ENCODE measurements at regions not wholly inside any gene's neighbourhood (a gene's known extent, or its start where the extent isn't known, plus 50 kb on each side); places are given as distances from the start of the nearest gene placed in this dataset.

DNA sequence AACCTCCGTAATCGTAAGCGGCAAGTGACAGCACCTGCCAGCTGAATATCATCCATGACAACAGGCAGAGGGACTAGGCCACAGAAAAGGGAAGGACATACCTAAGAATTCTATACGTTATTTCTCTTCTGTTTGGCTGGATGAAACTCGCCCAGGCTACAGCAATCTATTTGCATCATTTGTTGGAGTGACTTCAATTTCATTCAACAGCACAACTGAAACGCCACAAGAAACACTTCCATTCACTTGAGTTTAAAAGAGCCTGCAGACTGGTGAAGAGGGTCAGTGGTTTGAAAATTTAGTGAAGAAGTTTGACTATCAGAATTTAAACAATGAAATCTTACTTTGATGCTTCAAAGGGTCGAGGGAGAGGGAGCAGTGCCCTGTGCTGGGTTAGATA, 378.7 kb downstream of the LMO4 start:
- DNase-seq (ENCODE audit: insufficient read length, low spot score) (no peak), FAIRE-seq (no peak)
- no peak for TF ChIP-seq POU2F2 (IDR thresholded peaks at IDR 0.05; ENCODE audit: low read depth, low read length)
- TF ChIP-seq POLR2A (IDR thresholded peaks at IDR 0.05; ENCODE audit: low read depth, low read length) = no peak
- TF ChIP-seq POLR2AphosphoS5 (IDR thresholded peaks at IDR 0.05; ENCODE audit: low read depth, low read length) = no peak
- TF ChIP-seq SPI1 (IDR thresholded peaks at IDR 0.05; ENCODE audit: low read depth, low read length) = no peak
- TF ChIP-seq TAF1 (IDR thresholded peaks at IDR 0.05; ENCODE audit: low read depth, low read length) = no peak
- no peak for TF ChIP-seq PAX5 (IDR thresholded peaks at IDR 0.05; ENCODE audit: insufficient read depth, low read length, severe bottlenecking)

GRCh38 chr1:87712261-87713010, 383.8 kb downstream of the LMO4 start:
- DNase-seq (ENCODE audit: insufficient read length, low spot score) = no peak
- FAIRE-seq = no peak
- no peak for TF ChIP-seq SPI1 (IDR thresholded peaks at IDR 0.05; ENCODE audit: low read depth, low read length)
- TF ChIP-seq POU2F2 (IDR thresholded peaks at IDR 0.05; ENCODE audit: low read depth, low read length) = no peak
- TF ChIP-seq TAF1 (IDR thresholded peaks at IDR 0.05; ENCODE audit: low read depth, low read length) = no peak
- TF ChIP-seq PAX5 (IDR thresholded peaks at IDR 0.05; ENCODE audit: insufficient read depth, low read length, severe bottlenecking) = no peak
- TF ChIP-seq POLR2AphosphoS5 (IDR thresholded peaks at IDR 0.05; ENCODE audit: low read depth, low read length) = no peak
- TF ChIP-seq POLR2A (IDR thresholded peaks at IDR 0.05; ENCODE audit: low read depth, low read length) = no peak

DNA sequence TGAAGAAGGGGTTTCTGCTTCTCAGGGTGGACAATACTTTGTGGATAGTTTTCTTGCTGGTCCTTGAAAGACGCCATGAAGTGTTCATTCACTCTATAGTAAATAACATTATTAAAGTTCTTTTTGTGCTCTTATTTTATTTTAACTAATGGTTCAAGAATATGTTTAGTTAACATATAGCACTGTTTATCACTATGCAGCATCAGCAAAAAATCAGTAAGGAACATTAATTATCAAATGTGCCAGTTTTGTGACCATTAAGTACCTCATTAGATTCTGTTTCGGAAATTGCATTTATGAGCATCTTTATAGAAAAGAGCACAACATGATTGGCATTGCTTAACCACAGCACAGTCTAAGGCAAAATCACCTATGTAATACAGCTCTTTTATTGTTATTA, 385.6 kb downstream of the LMO4 start:
- TF ChIP-seq POU2F2 (IDR thresholded peaks at IDR 0.05; ENCODE audit: low read depth, low read length) (no peak), SPI1 (IDR thresholded peaks at IDR 0.05; ENCODE audit: low read depth, low read length) (no peak), POLR2A (IDR thresholded peaks at IDR 0.05; ENCODE audit: low read depth, low read length) (no peak), PAX5 (IDR thresholded peaks at IDR 0.05; ENCODE audit: insufficient read depth, low read length, severe bottlenecking) (no peak), TAF1 (IDR thresholded peaks at IDR 0.05; ENCODE audit: low read depth, low read length) (no peak), POLR2AphosphoS5 (IDR thresholded peaks at IDR 0.05; ENCODE audit: low read depth, low read length) (no peak)
- no peak for DNase-seq (ENCODE audit: insufficient read length, low spot score)
- no peak for FAIRE-seq

- FAIRE-seq = no peak
- DNase-seq (ENCODE audit: insufficient read length, low spot score) = no peak
These were observed 386.4 kb downstream of the LMO4 start for GRCh38 chr1:87715052-87715451.

GRCh38 chr1:87715471-87715870, 386.8 kb downstream of the LMO4 start:
- FAIRE-seq (no peak), DNase-seq (ENCODE audit: insufficient read length, low spot score) (no peak)
- TF ChIP-seq POU2F2 (IDR thresholded peaks at IDR 0.05; ENCODE audit: low read depth, low read length) = no peak
- TF ChIP-seq SPI1 (IDR thresholded peaks at IDR 0.05; ENCODE audit: low read depth, low read length) = no peak
- no peak for TF ChIP-seq PAX5 (IDR thresholded peaks at IDR 0.05; ENCODE audit: insufficient read depth, low read length, severe bottlenecking)
- no peak for TF ChIP-seq TAF1 (IDR thresholded peaks at IDR 0.05; ENCODE audit: low read depth, low read length)
- no peak for TF ChIP-seq POLR2A (IDR thresholded peaks at IDR 0.05; ENCODE audit: low read depth, low read length)
- TF ChIP-seq POLR2AphosphoS5 (IDR thresholded peaks at IDR 0.05; ENCODE audit: low read depth, low read length) = no peak

More at GRCh38 chr1:87715052-87715451, 386.4 kb downstream of the LMO4 start:
- no peak for TF ChIP-seq POU2F2 (IDR thresholded peaks at IDR 0.05; ENCODE audit: low read depth, low read length)
- TF ChIP-seq POLR2A (IDR thresholded peaks at IDR 0.05; ENCODE audit: low read depth, low read length) = no peak
- TF ChIP-seq TAF1 (IDR thresholded peaks at IDR 0.05; ENCODE audit: low read depth, low read length) = no peak

DNA sequence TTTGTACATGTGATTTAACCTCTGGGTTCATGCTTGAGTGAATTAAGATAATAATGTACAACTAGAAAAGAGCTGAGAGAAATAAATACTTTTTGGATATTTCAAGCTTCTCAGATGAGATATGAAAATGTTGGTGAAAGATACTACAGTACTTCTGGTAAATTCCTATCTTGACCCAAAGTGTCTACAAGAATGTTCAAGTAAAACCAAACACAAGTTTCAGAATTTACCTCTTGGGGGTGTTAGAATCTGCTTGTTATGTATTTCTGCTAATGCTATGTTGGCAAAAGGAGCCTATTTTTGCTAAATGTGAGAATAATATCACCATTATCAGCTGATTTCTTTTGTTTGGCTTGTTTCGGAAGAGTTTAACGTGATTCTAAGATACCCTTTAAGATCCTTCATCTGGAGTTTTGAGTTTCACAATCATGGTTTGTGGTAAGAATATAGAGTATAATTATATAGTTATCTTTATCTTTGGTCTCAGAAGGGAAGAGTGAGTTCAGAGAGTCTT, 388.5 kb downstream of the LMO4 start:
- no peak for DNase-seq (ENCODE audit: insufficient read length, low spot score)
- FAIRE-seq = no peak
- TF ChIP-seq PAX5 (IDR thresholded peaks at IDR 0.05; ENCODE audit: insufficient read depth, low read length, severe bottlenecking) (no peak), POLR2A (IDR thresholded peaks at IDR 0.05; ENCODE audit: low read depth, low read length) (no peak), POU2F2 (IDR thresholded peaks at IDR 0.05; ENCODE audit: low read depth, low read length) (no peak), SPI1 (IDR thresholded peaks at IDR 0.05; ENCODE audit: low read depth, low read length) (no peak), TAF1 (IDR thresholded peaks at IDR 0.05; ENCODE audit: low read depth, low read length) (no peak), POLR2AphosphoS5 (IDR thresholded peaks at IDR 0.05; ENCODE audit: low read depth, low read length) (no peak)

GRCh38 chr1:87718241-87718950, 389.7 kb downstream of the LMO4 start:
- TF ChIP-seq TAF1 (IDR thresholded peaks at IDR 0.05; ENCODE audit: low read depth, low read length) (no peak), SPI1 (IDR thresholded peaks at IDR 0.05; ENCODE audit: low read depth, low read length) (no peak), POLR2AphosphoS5 (IDR thresholded peaks at IDR 0.05; ENCODE audit: low read depth, low read length) (no peak), POU2F2 (IDR thresholded peaks at IDR 0.05; ENCODE audit: low read depth, low read length) (no peak), POLR2A (IDR thresholded peaks at IDR 0.05; ENCODE audit: low read depth, low read length) (no peak), PAX5 (IDR thresholded peaks at IDR 0.05; ENCODE audit: insufficient read depth, low read length, severe bottlenecking) (no peak)
- FAIRE-seq = no peak
- no peak for DNase-seq (ENCODE audit: insufficient read length, low spot score)

GRCh38 chr1:87719658-87720057, 391.0 kb downstream of the LMO4 start:
- no peak for DNase-seq (ENCODE audit: insufficient read length, low spot score)
- FAIRE-seq = no peak
- TF ChIP-seq PAX5 (IDR thresholded peaks at IDR 0.05; ENCODE audit: insufficient read depth, low read length, severe bottlenecking) = no peak
- TF ChIP-seq POLR2A (IDR thresholded peaks at IDR 0.05; ENCODE audit: low read depth, low read length) = no peak
- TF ChIP-seq TAF1 (IDR thresholded peaks at IDR 0.05; ENCODE audit: low read depth, low read length) = no peak
- TF ChIP-seq POLR2AphosphoS5 (IDR thresholded peaks at IDR 0.05; ENCODE audit: low read depth, low read length) = no peak
- TF ChIP-seq POU2F2 (IDR thresholded peaks at IDR 0.05; ENCODE audit: low read depth, low read length) = no peak
- no peak for TF ChIP-seq SPI1 (IDR thresholded peaks at IDR 0.05; ENCODE audit: low read depth, low read length)

DNA sequence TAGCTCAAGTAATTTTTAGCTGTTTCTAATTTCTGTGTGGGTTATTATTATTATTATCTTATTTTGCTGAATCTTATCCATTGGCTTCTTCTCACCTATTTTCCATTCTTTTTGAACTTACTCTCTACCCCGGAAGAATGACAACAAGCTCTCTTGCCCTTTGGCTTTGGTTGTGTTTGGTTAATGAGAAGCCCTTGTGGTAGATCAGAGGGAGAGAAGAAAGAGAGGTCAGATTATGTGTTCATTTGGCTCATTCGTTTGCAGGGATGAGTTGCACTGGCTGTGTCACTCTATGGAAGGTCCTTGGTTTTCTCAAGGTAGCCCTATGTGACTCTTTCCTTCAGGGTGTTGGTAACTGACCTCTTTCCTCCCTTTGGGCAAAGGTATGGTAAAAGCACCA, 391.9 kb downstream of the LMO4 start:
- TF ChIP-seq TAF1 (IDR thresholded peaks at IDR 0.05; ENCODE audit: low read depth, low read length) = no peak
- TF ChIP-seq POLR2AphosphoS5 (IDR thresholded peaks at IDR 0.05; ENCODE audit: low read depth, low read length) = no peak
- no peak for TF ChIP-seq PAX5 (IDR thresholded peaks at IDR 0.05; ENCODE audit: insufficient read depth, low read length, severe bottlenecking)
- TF ChIP-seq POU2F2 (IDR thresholded peaks at IDR 0.05; ENCODE audit: low read depth, low read length) = no peak
- TF ChIP-seq SPI1 (IDR thresholded peaks at IDR 0.05; ENCODE audit: low read depth, low read length) = no peak
- TF ChIP-seq POLR2A (IDR thresholded peaks at IDR 0.05; ENCODE audit: low read depth, low read length) = no peak
- no peak for FAIRE-seq
- no peak for DNase-seq (ENCODE audit: insufficient read length, low spot score)
